ENCODE measurements at regions not wholly inside any gene's neighbourhood (a gene's known extent, or its start where the extent isn't known, plus 50 kb on each side); places are given as distances from the start of the nearest gene placed in this dataset.

DNA sequence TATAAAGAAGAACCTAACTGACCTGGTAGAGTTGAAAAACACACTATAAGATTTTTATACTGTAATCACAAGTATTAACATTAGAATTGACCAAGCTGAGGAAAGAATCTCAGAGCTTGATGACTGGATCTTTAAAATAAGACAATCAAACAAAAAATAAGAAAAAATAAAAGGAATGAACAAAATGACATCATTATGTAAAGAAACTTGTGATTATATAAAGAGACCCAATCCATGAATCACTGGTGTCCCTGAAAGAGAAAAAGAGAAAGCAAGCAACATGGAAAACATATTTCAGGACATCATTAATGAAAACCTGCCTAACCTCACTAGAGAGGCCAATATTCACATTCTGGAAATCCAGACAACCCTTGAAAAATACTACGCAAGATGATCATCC is 822.5 kb upstream of the SLITRK5 start:
- no peaks in the 10 kb centered on the region for H3K9me3 ChIP-seq
- WGBS, 2 donors = 94 to 97% methylated on average over 1 of the region's 1 CpG
- H3K27ac ChIP-seq = no peak overlapping the region
- H3K27me3 ChIP-seq = no peaks in the 10 kb centered on the region
- no peak for TF ChIP-seq EP300 (IDR thresholded peaks at IDR 0.05)
- TF ChIP-seq, protein P1, sequence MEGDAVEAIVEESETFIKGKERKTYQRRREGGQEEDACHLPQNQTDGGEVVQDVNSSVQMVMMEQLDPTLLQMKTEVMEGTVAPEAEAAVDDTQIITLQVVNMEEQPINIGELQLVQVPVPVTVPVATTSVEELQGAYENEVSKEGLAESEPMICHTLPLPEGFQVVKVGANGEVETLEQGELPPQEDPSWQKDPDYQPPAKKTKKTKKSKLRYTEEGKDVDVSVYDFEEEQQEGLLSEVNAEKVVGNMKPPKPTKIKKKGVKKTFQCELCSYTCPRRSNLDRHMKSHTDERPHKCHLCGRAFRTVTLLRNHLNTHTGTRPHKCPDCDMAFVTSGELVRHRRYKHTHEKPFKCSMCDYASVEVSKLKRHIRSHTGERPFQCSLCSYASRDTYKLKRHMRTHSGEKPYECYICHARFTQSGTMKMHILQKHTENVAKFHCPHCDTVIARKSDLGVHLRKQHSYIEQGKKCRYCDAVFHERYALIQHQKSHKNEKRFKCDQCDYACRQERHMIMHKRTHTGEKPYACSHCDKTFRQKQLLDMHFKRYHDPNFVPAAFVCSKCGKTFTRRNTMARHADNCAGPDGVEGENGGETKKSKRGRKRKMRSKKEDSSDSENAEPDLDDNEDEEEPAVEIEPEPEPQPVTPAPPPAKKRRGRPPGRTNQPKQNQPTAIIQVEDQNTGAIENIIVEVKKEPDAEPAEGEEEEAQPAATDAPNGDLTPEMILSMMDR (IDR thresholded peaks at IDR 0.05) = no peak
- TF ChIP-seq POLR2A (IDR thresholded peaks at IDR 0.05) = no peak
- no peak for DNase-seq (ENCODE audit: low spot score in 2 of 2)
- no peaks in the 10 kb centered on the region for H3K4me1 ChIP-seq
- no peaks in the 10 kb centered on the region for H3K36me3 ChIP-seq
- H3K4me3 ChIP-seq = no peak overlapping the region

GRCh38 chr13:86856991-86857390 is 814.2 kb upstream of the SLITRK5 start:
- no peak overlapping the region for H3K4me3 ChIP-seq
- no peak overlapping the region for H3K27ac ChIP-seq
- no peaks in the 10 kb centered on the region for H3K27me3 ChIP-seq
- no peak for DNase-seq (ENCODE audit: low spot score in 2 of 2)
- TF ChIP-seq, protein P1 (IDR thresholded peaks at IDR 0.05) = no peak
- TF ChIP-seq POLR2A (IDR thresholded peaks at IDR 0.05) (no peak), EP300 (IDR thresholded peaks at IDR 0.05) (no peak)
- no peaks in the 10 kb centered on the region for H3K9me3 ChIP-seq
- H3K4me1 ChIP-seq = no peaks in the 10 kb centered on the region
- 65 to 72% methylated on average over 8 of the region's 8 CpGs for WGBS, 2 donors
- H3K36me3 ChIP-seq = no peaks in the 10 kb centered on the region

- H3K4me1 ChIP-seq = no peaks in the 10 kb centered on the region
- no peak overlapping the region for H3K4me3 ChIP-seq
- DNase-seq (ENCODE audit: low spot score in 2 of 2) = no peak
- H3K27ac ChIP-seq = no peak overlapping the region
- H3K36me3 ChIP-seq = no peaks in the 10 kb centered on the region
- H3K9me3 ChIP-seq = no peaks in the 10 kb centered on the region
- TF ChIP-seq EP300 (IDR thresholded peaks at IDR 0.05) (no peak), POLR2A (IDR thresholded peaks at IDR 0.05) (no peak)
- TF ChIP-seq, protein P1 (IDR thresholded peaks at IDR 0.05) = no peak
- H3K27me3 ChIP-seq = no peaks in the 10 kb centered on the region
These were observed 813.0 kb upstream of the SLITRK5 start for GRCh38 chr13:86858216-86858615.

GRCh38 chr13:86862137-86862536 is 809.0 kb upstream of the SLITRK5 start:
- no peak for DNase-seq (ENCODE audit: low spot score in 2 of 2)
- H3K9me3 ChIP-seq = no peaks in the 10 kb centered on the region
- H3K27me3 ChIP-seq = no peaks in the 10 kb centered on the region
- no peak overlapping the region for H3K27ac ChIP-seq
- H3K4me3 ChIP-seq = no peak overlapping the region
- H3K4me1 ChIP-seq = no peaks in the 10 kb centered on the region
- TF ChIP-seq POLR2A (IDR thresholded peaks at IDR 0.05) (no peak), EP300 (IDR thresholded peaks at IDR 0.05) (no peak)
- TF ChIP-seq, protein P1 (IDR thresholded peaks at IDR 0.05) = no peak
- no peaks in the 10 kb centered on the region for H3K36me3 ChIP-seq

DNA sequence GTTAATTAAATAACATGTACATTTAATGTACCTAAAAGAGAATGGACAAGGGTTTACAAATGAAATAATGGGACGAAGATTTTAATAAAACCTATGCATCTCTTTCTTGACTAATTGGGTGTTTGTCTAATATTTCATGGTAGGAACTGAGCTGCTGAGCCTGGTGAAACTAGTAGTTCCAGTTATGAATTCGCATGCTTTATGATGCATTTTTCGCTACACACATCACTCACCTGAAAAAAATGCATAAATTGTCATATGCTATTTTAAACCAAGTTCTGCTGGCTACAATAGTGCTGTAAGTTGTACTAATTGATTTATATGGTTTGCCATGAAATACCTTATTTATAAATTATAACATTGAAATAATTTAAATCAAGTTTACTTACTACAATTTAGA is 806.8 kb upstream of the SLITRK5 start:
- no peak for DNase-seq (ENCODE audit: low spot score in 2 of 2)
- Histone ChIP-seq H3K4me1 (no peaks in the 10 kb centered on the region), H3K36me3 (no peaks in the 10 kb centered on the region), H3K9me3 (no peaks in the 10 kb centered on the region), H3K27ac (no peak overlapping the region), H3K4me3 (no peak overlapping the region), H3K27me3 (no peaks in the 10 kb centered on the region)
- WGBS, 2 donors = 78 to 90% methylated on average over 3 of the region's 3 CpGs
- TF ChIP-seq EP300 (IDR thresholded peaks at IDR 0.05) (no peak), POLR2A (IDR thresholded peaks at IDR 0.05) (no peak)
- TF ChIP-seq, protein P1 (IDR thresholded peaks at IDR 0.05) = no peak
